Caco-2 (cell line): ENCODE measurements at regions not wholly inside any gene's neighbourhood (a gene's known extent, or its start where the extent isn't known, plus 50 kb on each side); places are given as distances from the start of the nearest gene placed in this dataset.
"Not testable (repeated sequence)": the region's sequence is repeated elsewhere in the genome, so short reads cannot be mapped to it uniquely, and the experiment has no call there.

Experiments
- BruUV-seq: library from RNA; stranded (reverse); fragments of 400-500 nt; replicated peaks from 2 replicates; lab custom pipeline; 2021; lab: Mats Ljungman, UMichigan
- CTCF ChIA-PET: fragments of 300-600 bp; sonication (Branson Sonifier 250); formaldehyde crosslinking; loops from one replicate; lab custom pipeline; 2022; ENCODE audit warnings: antibody characterized with exemption; lab: Charles Lee
- POLR2A ChIA-PET: fragments of 300-600 bp; sonication (Branson Sonifier 250); formaldehyde crosslinking; loops from one replicate; lab custom pipeline; 2022; ENCODE audit warnings: antibody characterized with exemption; lab: Charles Lee
- DNase-seq, 2 experiments: peaks; one replicate each; pipeline versions ENCODE4 v3.0.0 to v3.0.0-alpha.2; 2020 to 2022
- H3K27me3 ChIP-seq: replicated peaks from 2 replicates; pipeline ENCODE4 v1.6.0; 2011; ENCODE audit warnings: low read length; ENCODE audit not compliant: control insufficient read depth, insufficient read depth
- H3K36me3 ChIP-seq: 2 replicates; pipeline ENCODE4 v1.5.1; 2011; ENCODE audit warnings: low read length; ENCODE audit not compliant: control insufficient read depth, insufficient read depth
- H3K4me1 ChIP-seq: fragments of 250-450 bp; sonication (Bioruptor Pico); 2 replicates; pipeline ENCODE4 v1.5.1; 2020; ENCODE audit warnings: mild to moderate bottlenecking
- H3K4me3 ChIP-seq: 2 replicates; pipeline ENCODE4 v1.5.1; 2011; ENCODE audit warnings: low read depth, mild to moderate bottlenecking, control low read depth, low read length
- H3K9me3 ChIP-seq: fragments of 250-450 bp; sonication (Bioruptor Pico); 2 replicates; pipeline ENCODE4 v1.5.1; 2020; ENCODE audit warnings: mild to moderate bottlenecking, moderate library complexity
- H3K27ac Mint-ChIP-seq: one replicate; pipeline ENCODE4 v1.8.0; 2022; ENCODE audit warnings: mixed read lengths; ENCODE audit not compliant: unreplicated experiment
- H3K27me3 Mint-ChIP-seq: one replicate; pipeline ENCODE4 v1.8.0; 2022; ENCODE audit warnings: mixed read lengths; ENCODE audit not compliant: insufficient read depth, unreplicated experiment
- H3K36me3 Mint-ChIP-seq: one replicate; pipeline ENCODE4 v1.8.0; 2022; ENCODE audit warnings: mild to moderate bottlenecking, mixed read lengths; ENCODE audit not compliant: insufficient read depth, unreplicated experiment
- H3K4me1 Mint-ChIP-seq: one replicate; pipeline ENCODE4 v1.8.0; 2022; ENCODE audit warnings: low read depth, mixed read lengths; ENCODE audit not compliant: unreplicated experiment
- H3K4me3 Mint-ChIP-seq: one replicate; pipeline ENCODE4 v1.8.0; 2022; ENCODE audit warnings: mild to moderate bottlenecking, moderate library complexity, mixed read lengths; ENCODE audit not compliant: unreplicated experiment
- H3K9me3 Mint-ChIP-seq: one replicate; pipeline ENCODE4 v1.8.0; 2022; ENCODE audit warnings: mixed read lengths; ENCODE audit not compliant: unreplicated experiment
- intact Hi-C: fragments of 100-400 bp; cut with micrococcal nuclease; formaldehyde crosslinking; loops from one replicate; pipeline ENCODE4 v1.10.0; 2022; ENCODE audit not compliant: unreplicated experiment

GRCh38 chr1:234792221-234792864 lies 182.4 kb upstream of the IRF2BP2 start:
- H3K4me1 ChIP-seq, POLR2A ChIA-PET, H3K9me3 ChIP-seq, H3K4me1 Mint-ChIP-seq, H3K27me3 Mint-ChIP-seq, DNase-seq, H3K4me3 Mint-ChIP-seq, BruUV-seq, H3K27ac Mint-ChIP-seq, H3K4me3 ChIP-seq, CTCF ChIA-PET, H3K36me3 ChIP-seq, H3K9me3 Mint-ChIP-seq, intact Hi-C loops, H3K36me3 Mint-ChIP-seq, H3K27me3 ChIP-seq: not testable (repeated sequence)

- intact Hi-C loops, H3K36me3 ChIP-seq, H3K9me3 Mint-ChIP-seq, H3K4me3 Mint-ChIP-seq, H3K27me3 ChIP-seq, H3K4me1 Mint-ChIP-seq, H3K27me3 Mint-ChIP-seq, POLR2A ChIA-PET, H3K4me3 ChIP-seq, H3K9me3 ChIP-seq, CTCF ChIA-PET, DNase-seq, H3K36me3 Mint-ChIP-seq, H3K4me1 ChIP-seq, H3K27ac Mint-ChIP-seq, BruUV-seq: not testable (repeated sequence)
Measured at GRCh38 chr1:234791615-234792014, 181.6 kb upstream of the IRF2BP2 start.

GRCh38 chr1:234790333-234790732 lies 180.4 kb upstream of the IRF2BP2 start:
- H3K36me3 ChIP-seq, H3K27ac Mint-ChIP-seq, POLR2A ChIA-PET, H3K4me1 ChIP-seq, H3K4me1 Mint-ChIP-seq, H3K9me3 ChIP-seq, H3K27me3 ChIP-seq, CTCF ChIA-PET, intact Hi-C loops, H3K4me3 Mint-ChIP-seq, H3K36me3 Mint-ChIP-seq, H3K27me3 Mint-ChIP-seq, H3K4me3 ChIP-seq, BruUV-seq, H3K9me3 Mint-ChIP-seq, DNase-seq: not testable (repeated sequence)

- H3K27me3 Mint-ChIP-seq, H3K36me3 Mint-ChIP-seq, H3K4me1 ChIP-seq, BruUV-seq, H3K27me3 ChIP-seq, H3K27ac Mint-ChIP-seq, intact Hi-C loops, DNase-seq, H3K9me3 Mint-ChIP-seq, H3K4me3 ChIP-seq, H3K4me1 Mint-ChIP-seq, CTCF ChIA-PET, H3K9me3 ChIP-seq, H3K36me3 ChIP-seq, POLR2A ChIA-PET, H3K4me3 Mint-ChIP-seq: not testable (repeated sequence)
Measured at GRCh38 chr1:234787011-234787584, 177.1 kb upstream of the IRF2BP2 start.

- H3K27ac Mint-ChIP-seq, H3K27me3 ChIP-seq, H3K4me3 ChIP-seq, DNase-seq, intact Hi-C loops, CTCF ChIA-PET, H3K4me1 Mint-ChIP-seq, H3K9me3 ChIP-seq, H3K27me3 Mint-ChIP-seq, H3K36me3 ChIP-seq, H3K4me1 ChIP-seq, H3K36me3 Mint-ChIP-seq, H3K4me3 Mint-ChIP-seq, POLR2A ChIA-PET, H3K9me3 Mint-ChIP-seq, BruUV-seq: not testable (repeated sequence)
Measured at GRCh38 chr1:234785922-234786321, 175.9 kb upstream of the IRF2BP2 start.

GRCh38 chr1:234785471-234785919 lies 175.5 kb upstream of the IRF2BP2 start:
- H3K4me1 Mint-ChIP-seq, DNase-seq, H3K36me3 ChIP-seq, H3K27ac Mint-ChIP-seq, BruUV-seq, H3K4me3 ChIP-seq, CTCF ChIA-PET, H3K9me3 Mint-ChIP-seq, H3K9me3 ChIP-seq, POLR2A ChIA-PET, H3K27me3 ChIP-seq, H3K27me3 Mint-ChIP-seq, intact Hi-C loops, H3K36me3 Mint-ChIP-seq, H3K4me3 Mint-ChIP-seq: not testable (repeated sequence)
- H3K4me1 ChIP-seq: peaks cover 13% of the 10 kb centered on the region

- BruUV-seq: not testable (repeated sequence)
Measured at GRCh38 chr1:234784108-234784507, 174.1 kb upstream of the IRF2BP2 start.

More at GRCh38 chr1:234784108-234784507, 174.1 kb upstream of the IRF2BP2 start:
- CTCF ChIA-PET, H3K4me3 Mint-ChIP-seq, H3K27me3 ChIP-seq, H3K36me3 Mint-ChIP-seq, H3K4me1 Mint-ChIP-seq, H3K4me3 ChIP-seq, POLR2A ChIA-PET, intact Hi-C loops, H3K36me3 ChIP-seq, DNase-seq, H3K9me3 Mint-ChIP-seq, H3K27ac Mint-ChIP-seq, H3K9me3 ChIP-seq, H3K27me3 Mint-ChIP-seq: not testable (repeated sequence)
- peaks cover 15% of the 10 kb centered on the region for H3K4me1 ChIP-seq
